ENCODE measurements at regions not wholly inside any gene's neighbourhood (a gene's known extent, or its start where the extent isn't known, plus 50 kb on each side); places are given as distances from the start of the nearest gene placed in this dataset.

GRCh38 chr7:153407291-153408046 lies 644.7 kb upstream of the DPP6 start:
- TF ChIP-seq ARID4B (CRISPR knock-in tag; IDR thresholded peaks at IDR 0.05; ENCODE audit: borderline replicate concordance) (no peak), NR2C2 (CRISPR knock-in tag; IDR thresholded peaks at IDR 0.05) (no peak), CTCF (IDR thresholded peaks at IDR 0.05) (no peak), FOXP4 (CRISPR knock-in tag; IDR thresholded peaks at IDR 0.05) (no peak), ATF1 (CRISPR knock-in tag; IDR thresholded peaks at IDR 0.05) (no peak), GABPB1 (CRISPR knock-in tag; IDR thresholded peaks at IDR 0.05) (no peak)

Data from WTC11 (cell line).